HG02678 (cell line): ENCODE measurements at regions not wholly inside any gene's neighbourhood (a gene's known extent, or its start where the extent isn't known, plus 50 kb on each side); places are given as distances from the start of the nearest gene placed in this dataset.
"Not testable (repeated sequence)": the region's sequence is repeated elsewhere in the genome, so short reads cannot be mapped to it uniquely, and the experiment has no call there.

ENCODE experiments used
- ATAC-seq: cut with Tn5 transposase; IDR thresholded peaks from one replicate; pipeline ENCODE4 v1.9.1; 2021; ENCODE audit warnings: mild to moderate bottlenecking, moderate library complexity; ENCODE audit not compliant: unreplicated experiment

GRCh38 chr9:72471096-72471495 lies 50.3 kb upstream of the TMC1 start:
- ATAC-seq: no peak

- ATAC-seq: no peak
These were observed 53.4 kb upstream of the TMC1 start for GRCh38 chr9:72467766-72468738.

GRCh38 chr9:72465593-72465984 lies 55.8 kb upstream of the TMC1 start:
- ATAC-seq: no peak

GRCh38 chr9:72464857-72465592 lies 56.4 kb upstream of the TMC1 start:
- peak; percentile 78 for ATAC-seq

- no peak for ATAC-seq
These were observed 59.1 kb upstream of the TMC1 start for GRCh38 chr9:72462340-72462739.

- ATAC-seq: no peak
These were observed 60.8 kb upstream of the TMC1 start for GRCh38 chr9:72460342-72461312.

- no peak for ATAC-seq
These were observed 62.1 kb upstream of the TMC1 start for GRCh38 chr9:72459308-72459707.

- ATAC-seq: no peak
These were observed 63.3 kb upstream of the TMC1 start for GRCh38 chr9:72458153-72458552.

GRCh38 chr9:72457366-72457765 lies 64.0 kb upstream of the TMC1 start:
- no peak for ATAC-seq

- no peak for ATAC-seq
These were observed 66.4 kb upstream of the TMC1 start for GRCh38 chr9:72454871-72455491.

- ATAC-seq: no peak
These were observed 67.6 kb upstream of the TMC1 start for GRCh38 chr9:72453797-72454196.

- not testable (repeated sequence) for ATAC-seq
These were observed 75.2 kb upstream of the TMC1 start for GRCh38 chr9:72446241-72446640.

GRCh38 chr9:72445306-72445995 lies 76.0 kb upstream of the TMC1 start:
- no peak for ATAC-seq

- ATAC-seq: no peak
These were observed 77.0 kb upstream of the TMC1 start for GRCh38 chr9:72444435-72444834.

GRCh38 chr9:72443855-72444254 lies 77.6 kb upstream of the TMC1 start:
- peak; percentile 93 for ATAC-seq

GRCh38 chr9:72441848-72442607 lies 77.0 kb upstream of the ZFAND5 start:
- ATAC-seq: no peak

GRCh38 chr9:72440992-72441847 lies 76.2 kb upstream of the ZFAND5 start:
- ATAC-seq: no peak

GRCh38 chr9:72440378-72440777 lies 75.4 kb upstream of the ZFAND5 start:
- ATAC-seq: no peak
